K562 (cell line): ENCODE measurements at regions not wholly inside any gene's neighbourhood (a gene's known extent, or its start where the extent isn't known, plus 50 kb on each side); places are given as distances from the start of the nearest gene placed in this dataset.

ENCODE experiments used
- ATAC-seq: fragments of 200-7000 bp; cut with Tn5 transposase; 3 replicates; pipeline ENCODE4 v1.9.1; 2020; ENCODE audit warnings: moderate library complexity
- BruUV-seq: library from RNA; stranded (reverse); fragments of 400-500 nt; replicated peaks from 2 replicates; lab custom pipeline; 2021; lab: Mats Ljungman, UMichigan
- CTCF ChIA-PET: fragments of 300-600 bp; formaldehyde crosslinking; extraction: SDS; loops from one replicate; lab custom pipeline; 2021; ENCODE audit warnings: low intra/inter-chr PET ratio; lab: Yijun Ruan, JAX
- POLR2A ChIA-PET: fragments of 300-600, 350-650 bp; sonication (Branson Sonifier 250); formaldehyde crosslinking; extraction: SDS; loops from one replicate; lab custom pipeline; 2021; ENCODE audit warnings: antibody characterized with exemption, inconsistent platforms; lab: Yijun Ruan, JAX
- DNase-seq, 4 experiments: peaks; one replicate each; pipeline versions ENCODE4 v3.0.0 to v3.0.0-alpha.2; 2011 to 2018; ENCODE audit warnings: low spot score in 3 of 4, mixed read lengths in 3 of 4; ENCODE audit errors: extremely low read depth in 1 of 4
- FAIRE-seq: peaks from 2 replicates; lab custom pipeline; 2011; peaks lifted over from hg19 to GRCh38; lab: Jason Lieb, UNC
- H2AFZ ChIP-seq: 2 replicates; pipeline ENCODE4 v1.6.0; 2011; ENCODE audit warnings: low read depth, low read length, control low read depth, inconsistent platforms
- H3K27ac ChIP-seq: fragments of 200-600 bp; 3 replicates; pipeline ENCODE4 v1.8.0; 2011; ENCODE audit warnings: low read depth, mild to moderate bottlenecking, control low read depth, inconsistent platforms, low read length, moderate library complexity, mixed read lengths; ENCODE audit errors: extremely low read depth
- H3K27me3 ChIP-seq, 2 experiments: fragments of 300-600 bp in 1 of 2; 2 replicates in 1 of 2; 3 replicates in 1 of 2; pipeline versions ENCODE4 v1.6.0 to v1.8.0; 2011; ENCODE audit warnings: inconsistent platforms in 2 of 2, low read length in 2 of 2, mild to moderate bottlenecking in 1 of 2, mixed read lengths in 1 of 2, moderate library complexity in 1 of 2; ENCODE audit not compliant: control insufficient read depth in 2 of 2, insufficient read depth in 2 of 2
- H3K36me3 ChIP-seq: fragments of 300-600 bp; 3 replicates; pipeline ENCODE4 v1.8.0; 2011; ENCODE audit warnings: mild to moderate bottlenecking, low read length, inconsistent platforms; ENCODE audit not compliant: control insufficient read depth, insufficient read depth
- H3K4me1 ChIP-seq, 2 experiments: fragments of 200-600 bp in 1 of 2; replicated peaks in 1 of 2; 2 replicates in 1 of 2; 3 replicates in 1 of 2; pipeline versions ENCODE4 v1.5.1 to v1.8.0; 2011; ENCODE audit warnings: inconsistent platforms in 2 of 2, low read length in 2 of 2, mild to moderate bottlenecking in 1 of 2, mixed read lengths in 1 of 2, moderate library complexity in 1 of 2; ENCODE audit not compliant: control insufficient read depth in 2 of 2, insufficient read depth in 2 of 2
- H3K4me2 ChIP-seq: 2 replicates; pipeline ENCODE4 v1.6.1; 2011; ENCODE audit warnings: low read length, control low read depth, inconsistent platforms, mixed read lengths; ENCODE audit not compliant: insufficient read depth
- H3K4me3 ChIP-seq: fragments of 200-600 bp; sonication (generic), shearing (Covaris generic); 2 replicates; pipeline ENCODE4 v1.5.1; 2016; ENCODE audit warnings: control low read depth, inconsistent platforms
- H3K79me2 ChIP-seq: fragments of 200-600 bp; 3 replicates; pipeline ENCODE4 v1.8.0; 2011; ENCODE audit warnings: low read length, inconsistent platforms; ENCODE audit not compliant: control insufficient read depth, insufficient read depth
- H3K9ac ChIP-seq, 2 experiments: 2 replicates each; pipeline versions ENCODE4 v1.6.0 to v1.6.1; 2011; ENCODE audit warnings: low read depth in 2 of 2, low read length in 2 of 2, control low read depth in 1 of 2, inconsistent platforms in 1 of 2, mild to moderate bottlenecking in 1 of 2, mixed read lengths in 1 of 2; ENCODE audit not compliant: insufficient read depth in 1 of 2
- H3K9me1 ChIP-seq: one replicate; pipeline ENCODE4 v1.6.0; 2011; ENCODE audit warnings: inconsistent platforms, mild to moderate bottlenecking, low read length, moderate library complexity; ENCODE audit not compliant: control insufficient read depth, insufficient read depth
- H3K9me3 ChIP-seq: replicated peaks from 2 replicates; pipeline ENCODE4 v1.5.1; 2011; ENCODE audit warnings: low read depth, low read length, inconsistent platforms; ENCODE audit not compliant: control insufficient read depth, insufficient read depth
- H4K20me1 ChIP-seq: replicated peaks from 2 replicates; pipeline ENCODE4 v1.6.1; 2011; ENCODE audit warnings: low read length, inconsistent platforms, mixed read lengths; ENCODE audit not compliant: control insufficient read depth, insufficient read depth
- BHLHE40 ChIP-seq: IDR thresholded peaks from 2 replicates; pipeline ENCODE4 v1.6.1; 2011; ENCODE audit warnings: low read length, improper control_type of control experiment
- GATA2 ChIP-seq: sonication (generic); formaldehyde crosslinking; IDR thresholded peaks from 2 replicates; pipeline ENCODE4 v1.4.0; 2020; ENCODE audit warnings: mild to moderate bottlenecking, missing genetic modification reagents
- ILK ChIP-seq: fragments of 450-650 bp; IDR thresholded peaks from 2 replicates; pipeline ENCODE4 v1.6.1; 2016; ENCODE audit warnings: missing genetic modification characterization, low read depth, mild to moderate bottlenecking, missing compliant biosample characterization, moderate library complexity, borderline replicate concordance
- LEF1 ChIP-seq: fragments of 450-650 bp; IDR thresholded peaks from 2 replicates; pipeline ENCODE4 v1.6.1; 2016; ENCODE audit warnings: mild to moderate bottlenecking
- NUFIP1 ChIP-seq: fragments of 450-650 bp; IDR thresholded peaks from 2 replicates; pipeline ENCODE4 v1.6.1; 2018; ENCODE audit not compliant: partially characterized antibody
- RFX1 ChIP-seq: fragments of 450-650 bp; IDR thresholded peaks from 2 replicates; pipeline ENCODE4 v1.6.1; 2016; ENCODE audit warnings: mild to moderate bottlenecking, moderate library complexity
- SNRNP70 ChIP-seq: fragments of 200-400 bp; formaldehyde crosslinking; optimal IDR thresholded peaks from 2 replicates; pipeline ENCODE3; 2017; ENCODE audit warnings: low read depth, low read length
- SP1 ChIP-seq: sonication (generic); formaldehyde crosslinking; IDR thresholded peaks from 2 replicates; pipeline ENCODE4 v1.8.1; 2022; ENCODE audit warnings: mild to moderate bottlenecking, missing genetic modification reagents
- XRCC4 ChIP-seq: IDR thresholded peaks from one replicate; pipeline ENCODE4 v1.6.1; 2011; ENCODE audit not compliant: insufficient read depth, insufficient read length; ENCODE audit errors: extremely low read depth
- YBX1 ChIP-seq: fragments of 450-650 bp; IDR thresholded peaks from 2 replicates; pipeline ENCODE4 v1.7.1; 2016; ENCODE audit warnings: mild to moderate bottlenecking
- ZNF133 ChIP-seq: fragments of 250-450 bp; sonication (Bioruptor Pico); IDR thresholded peaks from 2 replicates; pipeline ENCODE4 v1.4.0; 2020; ENCODE audit warnings: mild to moderate bottlenecking
- ZNF76 ChIP-seq: fragments of 250-450 bp; sonication (Bioruptor Pico); IDR thresholded peaks from 2 replicates; pipeline ENCODE4 v1.4.0; 2020; ENCODE audit warnings: mild to moderate bottlenecking, moderate library complexity, borderline replicate concordance
- WGBS: fragments of 100-300 bp; shearing (Covaris generic); methylation state at CpG from one replicate; pipeline ENCODE4 v1.1.6; 2016; ENCODE audit warnings: low coverage, mixed read lengths; ENCODE audit not compliant: insufficient coverage; ENCODE audit errors: missing lambda C conversion rate; 5-methylcytosine and 5-hydroxymethylcytosine counted together
- in situ Hi-C: fragments of 300-500 bp; cut with MboI; formaldehyde crosslinking; loops from 4 replicates; pipeline ENCODE4 v1.15.0; 2018; ENCODE audit warnings: inconsistent platforms, mixed read lengths
- intact Hi-C: fragments of 100-400 bp; cut with micrococcal nuclease; formaldehyde crosslinking; loops from 2 replicates; pipeline ENCODE4 v1.14.2; 2022
- TF ChIP-seq, protein P1 (sequence below): sonication (generic); formaldehyde crosslinking; IDR thresholded peaks from 2 replicates; pipeline ENCODE4 v1.8.0; 2022; ENCODE audit warnings: missing genetic modification reagents, mild to moderate bottlenecking, borderline replicate concordance
- TF ChIP-seq, protein P2 (sequence below): fragments of 250-450 bp; sonication (Bioruptor Pico); IDR thresholded peaks from 2 replicates; pipeline ENCODE4 v1.5.0; 2021
- TF ChIP-seq, protein P3 (sequence below): sonication (generic); formaldehyde crosslinking; IDR thresholded peaks from 2 replicates; pipeline ENCODE4 v1.9.0; 2022; ENCODE audit warnings: mild to moderate bottlenecking, missing genetic modification reagents
- TF ChIP-seq, protein P4 (sequence below): fragments of 450-650 bp; IDR thresholded peaks from 2 replicates; pipeline ENCODE4 v1.6.1; 2016; ENCODE audit warnings: mild to moderate bottlenecking

- TF ChIP-seq, protein P1, sequence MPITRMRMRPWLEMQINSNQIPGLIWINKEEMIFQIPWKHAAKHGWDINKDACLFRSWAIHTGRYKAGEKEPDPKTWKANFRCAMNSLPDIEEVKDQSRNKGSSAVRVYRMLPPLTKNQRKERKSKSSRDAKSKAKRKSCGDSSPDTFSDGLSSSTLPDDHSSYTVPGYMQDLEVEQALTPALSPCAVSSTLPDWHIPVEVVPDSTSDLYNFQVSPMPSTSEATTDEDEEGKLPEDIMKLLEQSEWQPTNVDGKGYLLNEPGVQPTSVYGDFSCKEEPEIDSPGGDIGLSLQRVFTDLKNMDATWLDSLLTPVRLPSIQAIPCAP (CRISPR knock-in tag), result no peak
- TF ChIP-seq, protein P2, sequence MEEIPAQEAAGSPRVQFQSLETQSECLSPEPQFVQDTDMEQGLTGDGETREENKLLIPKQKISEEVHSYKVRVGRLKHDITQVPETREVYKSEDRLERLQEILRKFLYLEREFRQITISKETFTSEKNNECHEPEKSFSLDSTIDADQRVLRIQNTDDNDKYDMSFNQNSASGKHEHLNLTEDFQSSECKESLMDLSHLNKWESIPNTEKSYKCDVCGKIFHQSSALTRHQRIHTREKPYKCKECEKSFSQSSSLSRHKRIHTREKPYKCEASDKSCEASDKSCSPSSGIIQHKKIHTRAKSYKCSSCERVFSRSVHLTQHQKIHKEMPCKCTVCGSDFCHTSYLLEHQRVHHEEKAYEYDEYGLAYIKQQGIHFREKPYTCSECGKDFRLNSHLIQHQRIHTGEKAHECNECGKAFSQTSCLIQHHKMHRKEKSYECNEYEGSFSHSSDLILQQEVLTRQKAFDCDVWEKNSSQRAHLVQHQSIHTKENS, result no peak
- TF ChIP-seq SNRNP70 (no peak), NUFIP1 (no peak), BHLHE40 (no peak), RFX1 (no peak), YBX1 (no peak), GATA2 (no peak), ILK (no peak)
- TF ChIP-seq, protein P3, sequence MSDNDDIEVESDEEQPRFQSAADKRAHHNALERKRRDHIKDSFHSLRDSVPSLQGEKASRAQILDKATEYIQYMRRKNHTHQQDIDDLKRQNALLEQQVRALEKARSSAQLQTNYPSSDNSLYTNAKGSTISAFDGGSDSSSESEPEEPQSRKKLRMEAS (CRISPR knock-in tag), result no peak
Measured at GRCh38 chr14:22143363-22143762, 445.7 kb downstream of the DAD1 start (continued).

DNA sequence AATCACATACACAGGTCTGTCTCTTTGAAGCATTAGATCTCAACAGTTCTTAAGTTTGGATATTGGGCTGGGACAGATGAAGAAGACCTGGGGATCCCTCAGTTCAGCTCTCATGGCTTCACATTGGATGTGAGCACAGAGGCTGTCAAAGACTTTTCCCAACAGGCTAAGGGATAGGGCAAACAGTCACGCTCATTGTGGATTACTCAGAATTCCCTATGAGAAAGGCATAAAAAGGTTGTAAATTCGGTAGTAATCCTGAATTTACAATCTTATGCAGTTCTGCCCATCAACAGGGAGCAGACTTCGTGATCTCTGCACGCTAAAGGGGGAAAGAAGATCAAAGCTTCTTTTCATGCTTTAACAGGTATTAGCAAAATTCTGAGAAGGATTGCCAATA is 448.4 kb downstream of the DAD1 start:
- Histone ChIP-seq H3K9me3 (no peaks in the 10 kb centered on the region), H3K9ac (no peak overlapping the region), H3K27ac (no peak overlapping the region), H3K36me3 (no peaks in the 10 kb centered on the region), H3K4me1 (no peaks in the 10 kb centered on the region), H4K20me1 (no peaks in the 10 kb centered on the region), H2AFZ (no peak overlapping the region), H3K27me3 (no peaks in the 10 kb centered on the region; a peak in 1 of 5 replicates), H3K4me2 (no peak overlapping the region), H3K79me2 (no peaks in the 10 kb centered on the region), H3K9me1 (no peaks in the 10 kb centered on the region), H3K4me3 (no peak overlapping the region)
- ATAC-seq, result no peak
- 0% methylated on average over 3 of the region's 4 CpGs for WGBS
- DNase-seq, result no peak
- ChIA-PET POLR2A (no interaction called here), CTCF (no interaction called here)
- BruUV-seq, result no TSS peak
- intact Hi-C loops, result no loop called here
- in situ Hi-C loops, result no loop called here
- FAIRE-seq, result no peak
- TF ChIP-seq ZNF133 (CRISPR knock-in tag) (no peak), SP1 (CRISPR knock-in tag) (no peak), ZNF76 (CRISPR knock-in tag) (no peak), XRCC4 (no peak), LEF1 (no peak)
- TF ChIP-seq, protein P4, sequence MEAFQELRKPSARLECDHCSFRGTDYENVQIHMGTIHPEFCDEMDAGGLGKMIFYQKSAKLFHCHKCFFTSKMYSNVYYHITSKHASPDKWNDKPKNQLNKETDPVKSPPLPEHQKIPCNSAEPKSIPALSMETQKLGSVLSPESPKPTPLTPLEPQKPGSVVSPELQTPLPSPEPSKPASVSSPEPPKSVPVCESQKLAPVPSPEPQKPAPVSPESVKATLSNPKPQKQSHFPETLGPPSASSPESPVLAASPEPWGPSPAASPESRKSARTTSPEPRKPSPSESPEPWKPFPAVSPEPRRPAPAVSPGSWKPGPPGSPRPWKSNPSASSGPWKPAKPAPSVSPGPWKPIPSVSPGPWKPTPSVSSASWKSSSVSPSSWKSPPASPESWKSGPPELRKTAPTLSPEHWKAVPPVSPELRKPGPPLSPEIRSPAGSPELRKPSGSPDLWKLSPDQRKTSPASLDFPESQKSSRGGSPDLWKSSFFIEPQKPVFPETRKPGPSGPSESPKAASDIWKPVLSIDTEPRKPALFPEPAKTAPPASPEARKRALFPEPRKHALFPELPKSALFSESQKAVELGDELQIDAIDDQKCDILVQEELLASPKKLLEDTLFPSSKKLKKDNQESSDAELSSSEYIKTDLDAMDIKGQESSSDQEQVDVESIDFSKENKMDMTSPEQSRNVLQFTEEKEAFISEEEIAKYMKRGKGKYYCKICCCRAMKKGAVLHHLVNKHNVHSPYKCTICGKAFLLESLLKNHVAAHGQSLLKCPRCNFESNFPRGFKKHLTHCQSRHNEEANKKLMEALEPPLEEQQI, result no peak
